Medulla oblongata (tissue), 1 donor: ENCODE measurements at regions not wholly inside any gene's neighbourhood (a gene's known extent, or its start where the extent isn't known, plus 50 kb on each side); places are given as distances from the start of the nearest gene placed in this dataset.

Experiments used
- DNase-seq: peaks from one replicate; pipeline ENCODE4 v3.0.0-alpha.2; 2015; ENCODE audit errors: extremely low spot score

DNA sequence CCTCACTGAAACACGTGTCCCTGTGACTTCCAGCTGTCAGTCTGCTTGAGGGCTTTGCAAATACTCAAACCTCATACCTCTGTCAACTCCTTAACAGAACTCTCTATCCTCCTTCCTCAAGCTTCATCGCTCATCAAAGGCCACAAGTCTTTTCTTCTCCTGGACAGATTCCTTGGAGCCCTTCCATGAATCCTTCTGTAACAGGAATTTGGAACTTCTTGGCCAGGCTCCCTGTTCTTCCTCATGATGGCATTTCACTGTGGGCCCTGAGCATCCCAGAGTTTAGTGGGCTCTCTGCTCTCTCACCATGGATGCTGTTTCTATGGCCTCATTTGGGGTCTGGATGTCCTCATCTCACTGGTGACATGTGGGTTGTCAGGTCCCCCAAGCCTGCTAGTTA is 105.0 kb upstream of the TLE3 start:
- no peak for DNase-seq

GRCh38 chr15:70201425-70201775 is 103.7 kb upstream of the TLE3 start:
- DNase-seq = no peak

DNA sequence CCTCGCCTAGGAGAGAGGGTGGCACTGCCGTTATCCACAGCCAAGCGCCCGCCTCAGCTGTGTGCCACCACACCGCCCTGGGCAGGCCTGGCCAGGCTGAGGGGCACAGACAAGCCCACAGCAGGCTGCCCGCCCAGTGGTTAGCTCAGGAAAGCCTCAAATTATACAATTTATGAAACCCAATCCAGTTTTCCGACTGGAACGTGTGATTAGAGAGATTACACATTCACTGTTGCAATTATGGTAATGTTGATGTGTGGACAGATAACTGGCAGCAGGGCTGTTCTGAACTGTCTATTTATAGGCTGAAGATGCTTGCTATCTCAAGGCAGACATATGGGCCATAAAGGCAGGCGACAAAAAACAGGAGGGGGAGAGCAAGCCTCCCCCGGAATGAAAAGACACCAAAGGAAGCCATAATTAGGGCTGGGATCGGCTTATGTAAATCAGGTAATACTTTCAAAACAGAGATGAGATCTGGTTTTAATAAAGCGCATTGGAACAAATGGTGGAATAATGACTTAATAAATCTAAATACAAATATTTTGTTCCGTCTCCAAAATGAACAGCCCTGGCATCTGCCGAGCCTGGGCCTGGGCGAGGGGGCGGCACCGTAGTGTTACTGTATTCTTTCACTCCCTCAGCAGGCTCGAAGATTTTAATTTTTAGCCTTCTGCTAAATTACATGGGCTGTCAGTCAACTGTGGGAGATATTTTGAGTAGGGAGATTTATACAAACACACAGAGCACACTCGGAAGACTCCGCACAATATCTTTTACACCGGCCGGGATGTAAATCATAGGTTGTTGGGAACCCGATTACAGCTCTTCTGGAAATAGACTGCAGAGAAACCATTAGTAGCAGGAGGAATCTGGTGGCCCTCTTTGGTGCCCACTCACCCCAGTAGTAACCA is 103.1 kb upstream of the TLE3 start:
- no peak for DNase-seq

DNA sequence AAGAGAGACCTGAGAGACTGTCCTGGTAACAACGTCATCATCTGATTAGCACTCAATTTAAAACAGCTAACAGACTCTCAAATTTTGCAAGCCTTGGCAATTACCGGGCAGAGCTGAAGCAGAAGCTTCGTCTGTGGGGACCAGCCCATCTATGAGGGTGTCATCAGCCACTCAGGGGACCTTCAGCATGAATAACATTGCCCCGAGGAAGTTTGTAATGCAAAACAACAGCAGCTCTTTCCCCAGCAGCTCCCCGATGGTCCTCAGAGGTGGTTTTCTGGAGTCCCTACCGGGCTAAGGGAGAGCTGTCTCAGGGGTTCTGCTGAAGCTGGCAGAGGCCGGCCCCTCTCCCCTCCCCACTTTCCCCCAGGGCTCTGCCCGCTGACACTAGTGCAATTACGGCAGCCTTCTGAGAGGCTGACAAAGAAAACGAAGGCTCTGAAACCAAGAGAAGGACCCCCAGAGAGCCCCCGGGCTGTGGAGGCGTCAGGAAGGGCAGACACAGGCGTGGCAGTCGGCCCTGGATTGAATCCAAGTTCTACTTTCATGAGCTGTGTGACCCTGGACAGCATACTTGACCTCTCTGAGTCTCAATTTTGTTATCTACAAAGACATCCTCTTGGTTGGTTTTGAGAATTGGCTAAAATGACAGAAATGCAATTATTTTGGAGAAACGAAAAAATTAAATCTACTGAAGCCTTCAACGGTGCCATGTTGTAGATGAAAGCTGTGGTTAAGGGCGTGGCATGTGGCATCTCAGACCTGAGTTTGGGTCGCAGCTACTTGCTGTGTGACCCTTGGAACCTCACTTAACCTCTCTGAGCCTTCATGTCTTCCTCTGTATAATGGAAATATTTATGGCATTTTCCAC is 102.1 kb upstream of the TLE3 start:
- DNase-seq = no peak

DNA sequence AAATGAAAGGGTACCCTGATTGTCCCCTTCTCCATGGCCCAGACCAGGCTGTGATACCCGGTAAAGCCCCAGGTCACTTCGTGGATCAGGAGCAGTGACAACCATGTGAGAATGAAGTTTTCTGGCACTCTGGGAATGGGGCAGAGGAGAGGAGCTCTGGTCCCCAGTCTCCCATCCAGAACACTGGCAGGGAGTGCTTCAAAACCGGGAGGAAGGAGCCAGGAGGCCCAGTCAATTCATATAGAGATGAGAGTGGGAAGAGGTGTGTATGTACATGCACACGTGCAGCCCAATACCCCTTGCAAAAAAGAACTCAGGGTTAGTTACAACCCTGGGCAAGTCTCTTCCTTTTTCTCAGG is 101.4 kb upstream of the TLE3 start:
- no peak for DNase-seq

DNA sequence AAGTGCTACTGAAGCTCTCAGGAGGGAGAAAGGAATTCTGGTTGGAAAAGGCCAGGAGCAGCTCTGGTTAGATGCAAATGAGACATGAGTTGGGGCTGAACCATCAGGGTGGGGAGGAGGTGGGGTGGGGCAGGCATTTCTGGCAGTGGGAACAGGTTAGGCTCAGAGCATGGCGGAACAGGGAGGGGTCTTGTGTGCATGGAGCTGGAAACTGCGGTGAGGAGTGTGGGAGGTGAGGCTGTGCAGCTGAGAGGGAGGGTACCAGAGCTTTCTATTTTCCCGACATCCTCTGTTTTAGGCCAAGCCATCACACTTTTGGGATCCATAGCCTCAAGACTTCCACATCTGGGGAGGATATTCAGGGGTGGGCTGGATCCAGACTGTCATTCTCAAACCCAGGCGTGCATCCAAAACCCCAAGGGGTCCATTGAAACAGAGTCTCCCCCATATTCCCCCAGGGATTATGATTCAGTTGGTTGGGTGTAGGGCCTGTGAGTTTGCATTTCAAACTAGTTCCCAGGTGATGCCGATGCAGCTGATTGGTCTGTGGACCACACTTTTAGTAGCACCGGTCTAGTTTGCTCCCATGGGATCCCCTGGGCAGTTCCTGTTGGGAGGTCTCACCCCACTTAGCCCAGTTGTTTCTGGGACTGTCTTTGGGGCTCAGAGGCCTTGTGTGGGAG is 100.9 kb upstream of the TLE3 start:
- no peak for DNase-seq

DNA sequence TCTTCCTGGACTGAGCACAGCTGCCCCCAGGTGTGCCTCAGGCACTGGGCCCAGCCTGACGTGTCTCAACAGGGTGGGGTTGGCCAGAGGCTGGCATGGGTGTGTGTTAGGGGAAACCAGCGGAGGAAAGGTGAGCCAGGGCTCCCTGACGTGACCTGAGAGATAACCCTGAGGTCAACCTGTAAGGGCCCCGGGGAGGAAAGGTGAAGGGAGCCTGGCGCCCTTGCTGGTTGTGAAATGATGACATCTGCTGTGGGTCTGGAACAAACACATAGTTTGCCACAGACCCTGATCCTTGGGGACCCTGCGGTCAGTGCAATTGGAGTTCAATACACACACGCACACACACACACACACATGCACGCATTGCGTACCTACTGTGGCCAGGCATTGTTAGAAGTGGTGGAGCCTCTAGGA is 100.2 kb upstream of the TLE3 start:
- DNase-seq = no peak

DNA sequence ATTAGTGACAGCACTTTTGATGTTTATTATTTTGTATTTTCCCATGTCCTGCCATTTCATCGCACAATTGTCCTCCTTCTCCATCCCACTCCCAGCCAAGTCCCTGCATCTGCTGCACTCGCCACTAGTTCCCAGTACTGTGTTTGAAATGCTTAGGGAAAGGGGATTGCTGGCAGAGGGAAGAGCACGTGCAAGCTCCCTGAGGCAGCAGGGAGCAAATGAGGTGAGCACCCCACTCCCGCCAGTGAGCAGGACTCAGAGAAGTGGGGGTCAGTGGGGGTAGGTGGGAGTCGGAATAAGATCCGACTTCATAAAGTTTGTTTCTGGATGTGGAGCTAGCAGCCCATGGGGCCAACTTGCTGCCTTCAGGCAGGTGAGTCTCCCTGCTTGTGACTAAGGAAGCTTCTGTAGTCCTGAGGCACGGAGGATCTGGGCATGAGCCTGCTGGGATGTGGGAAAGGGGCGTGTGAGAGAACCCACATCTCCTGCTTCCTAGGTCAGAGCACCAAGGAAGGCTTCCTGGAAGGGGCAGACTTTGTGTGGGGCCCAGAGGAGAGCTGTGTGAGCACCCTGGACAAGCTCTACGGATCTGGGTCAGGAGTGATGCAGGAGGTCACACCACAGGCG is 99.7 kb upstream of the TLE3 start:
- no peak for DNase-seq

DNA sequence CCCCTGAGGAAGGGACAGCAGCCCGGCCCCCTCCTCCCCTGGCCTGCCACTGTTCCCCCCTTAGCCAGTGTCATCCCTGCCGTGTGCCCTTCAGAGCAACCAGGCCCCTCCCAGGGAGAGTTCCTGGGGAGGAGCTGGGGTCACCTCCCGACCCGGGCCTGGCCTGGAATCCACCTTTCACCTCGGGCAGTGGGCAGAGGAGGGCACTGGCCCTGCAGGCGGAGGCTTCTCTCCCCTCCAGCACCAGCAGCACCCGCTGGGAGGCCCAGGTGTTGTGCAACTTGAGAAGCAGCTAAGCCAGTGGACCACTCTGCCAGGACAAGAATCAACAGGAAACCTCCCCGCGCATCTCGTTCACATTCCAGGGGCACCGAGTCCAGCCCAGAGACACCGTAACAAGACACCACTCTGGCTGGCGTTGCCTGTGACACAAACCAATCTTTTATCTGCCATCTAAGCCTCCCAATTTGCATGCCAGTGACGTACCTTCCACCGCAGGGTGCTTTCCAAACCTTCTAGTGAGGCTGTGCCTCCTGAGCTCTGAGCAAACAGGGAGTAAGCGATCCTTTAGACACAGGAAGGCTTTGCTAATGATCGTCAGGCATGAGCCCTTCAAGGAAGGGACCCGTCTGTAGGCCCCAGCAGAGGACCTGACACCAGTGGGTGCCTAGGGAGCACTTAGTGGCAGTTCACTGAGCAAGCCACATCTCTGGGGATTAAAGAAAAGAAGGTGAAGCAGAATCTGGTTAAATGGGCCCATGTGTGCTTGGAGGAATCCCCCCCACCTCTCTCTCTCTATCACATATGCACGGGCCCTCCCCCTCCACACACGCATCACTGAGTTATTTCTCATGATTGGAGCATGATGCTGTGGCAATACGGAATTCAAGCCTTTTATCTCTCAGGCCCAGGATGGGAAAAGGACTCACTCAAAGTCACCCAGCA is 98.9 kb upstream of the TLE3 start:
- DNase-seq = no peak

GRCh38 chr15:70195587-70196305 is 98.0 kb upstream of the TLE3 start:
- peak; percentile 76 for DNase-seq

DNA sequence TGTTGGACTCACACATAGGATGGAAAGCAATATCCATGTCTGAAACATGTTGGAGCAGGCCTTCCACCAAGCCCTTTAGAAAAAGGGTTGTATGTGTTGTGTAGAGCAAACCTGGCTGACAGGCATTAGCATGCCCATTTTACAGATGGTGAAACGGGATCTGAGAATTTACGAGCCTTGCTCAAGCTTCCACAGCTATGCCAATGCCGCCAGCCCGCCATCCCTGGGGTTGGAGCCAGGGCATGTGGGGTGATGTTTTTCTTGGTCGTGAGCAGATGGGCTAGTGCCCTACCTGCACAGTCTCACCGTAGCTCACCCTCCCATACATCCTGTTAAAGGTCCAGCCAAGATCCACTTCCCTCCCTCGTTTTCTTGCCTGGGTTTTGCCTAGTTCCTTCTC is 97.5 kb upstream of the TLE3 start:
- DNase-seq = no peak

- no peak for DNase-seq
Observed at GRCh38 chr15:70194266-70194665, 96.5 kb upstream of the TLE3 start.

DNA sequence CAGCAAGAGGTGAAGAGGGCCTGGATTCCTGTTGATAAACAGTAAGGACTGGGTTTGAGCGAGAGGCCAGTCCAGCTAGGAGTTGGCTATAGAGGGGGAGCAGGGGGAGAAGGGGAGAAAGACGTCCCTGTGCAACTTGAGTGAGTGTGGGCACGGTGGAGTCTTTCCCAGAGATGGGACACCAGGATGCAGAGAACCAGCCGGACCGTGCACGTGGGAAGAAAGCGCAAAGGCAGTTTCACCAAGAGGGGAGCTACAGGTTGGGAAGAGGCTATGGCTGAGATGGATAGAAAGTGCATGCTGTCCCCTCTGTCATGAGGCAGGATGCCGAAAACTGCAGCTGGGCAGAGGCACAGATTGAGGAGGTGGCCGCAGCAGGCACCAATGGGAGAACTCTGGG is 96.0 kb upstream of the TLE3 start:
- DNase-seq = no peak

DNA sequence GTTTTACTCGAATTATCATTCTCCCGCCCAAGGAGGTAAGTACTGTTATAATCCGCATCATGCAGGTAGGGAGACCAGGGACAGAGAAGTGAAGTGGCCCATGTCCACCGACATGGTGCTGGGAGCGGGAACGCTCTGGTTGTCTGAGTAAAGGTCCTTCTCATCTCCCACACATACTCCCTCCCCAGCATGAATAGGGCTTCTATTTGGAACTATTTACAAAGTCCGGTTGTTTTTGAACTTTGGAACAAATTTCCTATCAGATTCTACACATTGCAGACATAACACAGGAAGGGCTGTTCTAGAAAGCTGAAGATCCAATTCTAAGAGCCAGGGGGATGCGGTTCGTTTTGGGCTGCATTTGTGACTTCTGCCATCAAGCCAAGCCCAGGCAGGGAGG is 94.8 kb upstream of the TLE3 start:
- DNase-seq = no peak

- DNase-seq = no peak
Observed at GRCh38 chr15:70192041-70192440, 94.3 kb upstream of the TLE3 start.

- DNase-seq = no peak
Observed at GRCh38 chr15:70190965-70191364, 93.2 kb upstream of the TLE3 start.

- DNase-seq = no peak
Observed at GRCh38 chr15:70189826-70190695, 92.3 kb upstream of the TLE3 start.

DNA sequence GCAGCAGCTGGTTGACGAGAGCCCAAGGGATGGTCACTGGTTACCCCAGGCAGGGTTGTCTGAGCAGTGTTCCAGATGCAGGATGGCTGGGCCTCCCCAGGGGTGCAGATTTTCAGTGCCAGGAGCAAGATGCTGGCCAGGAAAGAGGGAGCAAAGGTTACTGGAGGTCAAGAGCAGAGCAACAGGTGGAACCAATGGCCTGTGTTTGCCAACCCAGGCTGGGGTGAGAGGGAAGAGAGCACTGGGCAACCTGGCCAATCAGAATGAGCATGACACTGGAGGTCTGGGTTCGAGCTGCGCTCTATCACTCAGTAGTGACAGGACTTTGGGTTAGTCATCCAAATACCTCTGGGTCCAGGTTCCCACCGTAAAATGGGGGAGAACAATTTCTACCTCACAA is 90.6 kb upstream of the TLE3 start:
- no peak for DNase-seq

DNA sequence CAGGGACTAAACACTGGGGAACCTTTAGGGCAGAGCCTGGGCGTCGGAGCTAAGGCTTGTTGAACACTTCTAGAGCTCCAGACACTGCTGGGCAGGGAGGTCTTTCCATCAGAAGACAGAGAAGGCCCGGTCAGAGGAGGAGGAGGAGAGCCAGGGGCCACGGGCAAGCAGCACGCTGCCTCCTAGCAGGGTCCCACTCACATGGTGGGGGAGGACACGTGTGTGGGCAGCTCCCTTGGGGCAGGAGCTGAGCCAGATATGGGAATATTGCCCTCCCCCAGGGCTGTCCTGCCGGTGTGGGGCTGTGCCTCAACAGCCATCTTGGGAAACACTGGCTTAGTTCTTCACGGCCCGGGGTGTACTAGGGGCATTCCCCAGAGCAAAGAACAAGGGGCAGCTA is 89.6 kb upstream of the TLE3 start:
- no peak for DNase-seq
